PC-9 (cell line): ENCODE measurements at regions not wholly inside any gene's neighbourhood (a gene's known extent, or its start where the extent isn't known, plus 50 kb on each side); places are given as distances from the start of the nearest gene placed in this dataset.
A peak's percentile ranks its signal among the peaks of the same experiment; 100 is the strongest.

Experiments
- BruUV-seq: library from RNA; stranded (reverse); fragments of 400-500 nt; replicated peaks from 2 replicates; lab custom pipeline; 2021; lab: Mats Ljungman, UMichigan
- CTCF ChIA-PET: fragments of 300-600 bp; sonication (Branson Sonifier 250); formaldehyde crosslinking; loops from one replicate; lab custom pipeline; 2022; ENCODE audit warnings: antibody characterized with exemption; lab: Charles Lee
- POLR2A ChIA-PET: fragments of 300-600 bp; sonication (Branson Sonifier 250); formaldehyde crosslinking; loops from one replicate; lab custom pipeline; 2022; ENCODE audit warnings: antibody characterized with exemption; ENCODE audit not compliant: unreplicated experiment; lab: Charles Lee
- DNase-seq, 2 experiments: peaks; one replicate each; pipeline versions ENCODE4 v3.0.0 to v3.0.0-alpha.2; 2015 to 2022; ENCODE audit warnings: mixed read lengths in 1 of 2
- H2AFZ ChIP-seq: fragments of 200-600 bp; sonication (generic); 2 replicates; pipeline ENCODE4 v1.8.1; 2017; ENCODE audit warnings: antibody characterized with exemption
- H3F3A ChIP-seq: fragments of 200-600 bp; sonication (generic); 2 replicates; pipeline ENCODE4 v1.8.1; 2017; ENCODE audit warnings: antibody characterized with exemption, mild to moderate bottlenecking, low read depth; ENCODE audit not compliant: insufficient read depth
- H3K27ac ChIP-seq: fragments of 200-600 bp; sonication (generic); 2 replicates; pipeline ENCODE4 v1.6.1; 2016; ENCODE audit warnings: mixed run types
- H3K27me3 ChIP-seq: fragments of 200-600 bp; sonication (generic); 2 replicates; pipeline ENCODE4 v1.6.1; 2016; ENCODE audit warnings: low read depth, mixed run types; ENCODE audit not compliant: insufficient read depth
- H3K36me3 ChIP-seq: fragments of 200-600 bp; sonication (generic); 2 replicates; pipeline ENCODE4 v1.6.1; 2016; ENCODE audit warnings: low read depth, mixed run types
- H3K4me1 ChIP-seq: fragments of 200-600 bp; sonication (generic); replicated peaks from 2 replicates; pipeline ENCODE4 v1.6.1; 2016; ENCODE audit warnings: mixed run types; ENCODE audit not compliant: insufficient read depth
- H3K4me2 ChIP-seq: fragments of 200-600 bp; sonication (generic); 2 replicates; pipeline ENCODE4 v1.6.1; 2017; ENCODE audit warnings: mixed run types
- H3K4me3 ChIP-seq: fragments of 200-600 bp; sonication (generic); 2 replicates; pipeline ENCODE4 v1.6.1; 2016; ENCODE audit warnings: mixed run types
- H3K79me2 ChIP-seq: fragments of 200-600 bp; sonication (generic); 2 replicates; pipeline ENCODE4 v1.6.1; 2017; ENCODE audit warnings: low read depth, mixed run types
- H3K9me2 ChIP-seq: fragments of 200-600 bp; sonication (generic); 2 replicates; pipeline ENCODE4 v1.8.1; 2017; ENCODE audit warnings: mild to moderate bottlenecking; ENCODE audit not compliant: insufficient read depth
- H3K9me3 ChIP-seq: fragments of 200-600 bp; sonication (generic); 2 replicates; pipeline ENCODE4 v1.8.1; 2016; ENCODE audit warnings: low read depth; ENCODE audit not compliant: insufficient read depth
- H4K20me1 ChIP-seq: fragments of 200-600 bp; sonication (generic); 2 replicates; pipeline ENCODE4 v1.8.1; 2017; ENCODE audit not compliant: insufficient read depth
- CTCF ChIP-seq: fragments of 200-600 bp; sonication (generic); conservative IDR thresholded peaks from 2 replicates; pipeline ENCODE4 v1.6.1; 2017; ENCODE audit warnings: mixed run types, antibody characterized with exemption, mild to moderate bottlenecking, moderate library complexity
- EZH2 ChIP-seq: fragments of 200-600 bp; sonication (generic); IDR thresholded peaks from 2 replicates; pipeline ENCODE4 v1.8.0; 2017; ENCODE audit warnings: antibody characterized with exemption, low read depth
- intact Hi-C: fragments of 100-400 bp; cut with micrococcal nuclease; formaldehyde crosslinking; loops from one replicate; pipeline ENCODE4 v1.10.0; 2022; ENCODE audit not compliant: unreplicated experiment

- H3K27me3 ChIP-seq, result no peaks in the 10 kb centered on the region
- no peaks in the 10 kb centered on the region for H3K79me2 ChIP-seq
- H3K9me3 ChIP-seq, result no peaks in the 10 kb centered on the region
- no peak overlapping the region for H3K4me2 ChIP-seq
- H3K4me3 ChIP-seq, result no peak overlapping the region
- H3K27ac ChIP-seq, result no peak overlapping the region
- H3K4me1 ChIP-seq, result no peaks in the 10 kb centered on the region
- no TSS peak for BruUV-seq
- H3F3A ChIP-seq, result no peaks in the 10 kb centered on the region
- CTCF ChIA-PET, result no interaction called here
- no peaks in the 10 kb centered on the region for H4K20me1 ChIP-seq
- TF ChIP-seq CTCF (no peak), EZH2 (no peak)
- H3K9me2 ChIP-seq, result no peaks in the 10 kb centered on the region
- H3K36me3 ChIP-seq, result no peaks in the 10 kb centered on the region
- intact Hi-C loops, result no loop called here
- POLR2A ChIA-PET, result no interaction called here
- H2AFZ ChIP-seq, result no peak overlapping the region
- DNase-seq, result no peak
These were observed 518.4 kb downstream of the TAF11L14 start for GRCh38 chr5:18152671-18153070.

- Histone ChIP-seq H3K4me3 (no peak overlapping the region), H3K4me2 (no peak overlapping the region), H3K9me3 (no peaks in the 10 kb centered on the region), H3F3A (no peaks in the 10 kb centered on the region), H2AFZ (peak overlapping the region; percentile 50; the same call in 1 of the 2 replicates), H3K36me3 (no peaks in the 10 kb centered on the region), H4K20me1 (no peaks in the 10 kb centered on the region), H3K9me2 (no peaks in the 10 kb centered on the region), H3K79me2 (no peaks in the 10 kb centered on the region), H3K27me3 (no peaks in the 10 kb centered on the region), H3K4me1 (no peaks in the 10 kb centered on the region), H3K27ac (no peak overlapping the region)
- TF ChIP-seq CTCF (no peak), EZH2 (no peak)
- intact Hi-C loops, result no loop called here
- ChIA-PET CTCF (interaction anchor here (0.5 kb wide), 1 partner anchor 578 kb away, joined by 4 read pairs; no protein-coding TSS in a partner anchor), POLR2A (no interaction called here)
- no TSS peak for BruUV-seq
- DNase-seq, result no peak
These were observed 523.9 kb downstream of the TAF11L14 start for GRCh38 chr5:18158166-18158565.

DNA sequence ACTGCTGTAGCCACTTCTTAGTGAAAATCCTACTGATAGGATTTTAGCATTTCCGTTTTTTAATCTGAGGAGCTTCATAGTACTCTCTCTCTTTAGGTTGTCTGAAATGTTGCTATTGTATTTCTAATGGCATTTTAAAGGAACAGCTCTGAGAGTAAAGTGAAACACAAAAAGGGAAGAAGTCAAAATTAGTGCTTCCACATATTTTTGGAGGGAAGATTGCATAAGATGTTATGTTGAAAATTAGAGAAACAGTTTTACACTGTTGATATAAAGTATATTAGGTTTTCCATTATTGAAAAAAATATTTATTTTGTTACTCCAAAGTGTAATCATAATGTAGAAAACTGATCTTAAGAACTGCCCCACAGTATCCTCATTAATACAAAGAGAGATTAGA, 525.1 kb downstream of the TAF11L14 start:
- TF ChIP-seq CTCF, result no peak
- CTCF ChIA-PET, result no interaction called here

More for the DNA sequence above, 525.1 kb downstream of the TAF11L14 start:
- no peak overlapping the region; the same call in 1 of the 2 replicates for H2AFZ ChIP-seq
- no peak overlapping the region for H3K27ac ChIP-seq
- H3K36me3 ChIP-seq, result no peaks in the 10 kb centered on the region
- H3K4me2 ChIP-seq, result no peak overlapping the region
- no peaks in the 10 kb centered on the region for H3F3A ChIP-seq
- no peaks in the 10 kb centered on the region for H3K27me3 ChIP-seq
- no peak overlapping the region for H3K4me3 ChIP-seq
- intact Hi-C loops, result no loop called here
- no peak for DNase-seq
- BruUV-seq, result no TSS peak
- no peaks in the 10 kb centered on the region for H3K9me3 ChIP-seq
- POLR2A ChIA-PET, result no interaction called here
- no peaks in the 10 kb centered on the region for H3K79me2 ChIP-seq
- no peaks in the 10 kb centered on the region for H3K9me2 ChIP-seq
- no peaks in the 10 kb centered on the region for H3K4me1 ChIP-seq
- no peaks in the 10 kb centered on the region for H4K20me1 ChIP-seq
